T1000 (cell line): ENCODE measurements at regions not wholly inside any gene's neighbourhood (a gene's known extent, or its start where the extent isn't known, plus 50 kb on each side); places are given as distances from the start of the nearest gene placed in this dataset.

Experiments
- DNase-seq: peaks from one replicate; lab custom pipeline; 2025; ENCODE audit warnings: mixed read lengths; lab: John Stamatoyannopoulos, UW

- no peak for DNase-seq
These were observed 65.5 kb upstream of the ITGA6 start for GRCh38 chr2:172361840-172362239.

GRCh38 chr2:172364261-172364660 lies 63.1 kb upstream of the ITGA6 start:
- no peak for DNase-seq

GRCh38 chr2:172366596-172367150 lies 60.7 kb upstream of the ITGA6 start:
- no peak for DNase-seq

- DNase-seq = no peak
These were observed 56.4 kb upstream of the ITGA6 start for GRCh38 chr2:172370821-172371455.

GRCh38 chr2:172372436-172372835 lies 55.0 kb upstream of the ITGA6 start:
- no peak for DNase-seq

- no peak for DNase-seq
These were observed 54.3 kb upstream of the ITGA6 start for GRCh38 chr2:172373076-172373475.

GRCh38 chr2:172373766-172374165 lies 53.6 kb upstream of the ITGA6 start:
- DNase-seq = no peak

GRCh38 chr2:172374318-172375240 lies 52.8 kb upstream of the ITGA6 start:
- no peak for DNase-seq

GRCh38 chr2:172375251-172375650 lies 52.1 kb upstream of the ITGA6 start:
- DNase-seq = no peak

- DNase-seq = no peak
These were observed 51.4 kb upstream of the ITGA6 start for GRCh38 chr2:172376016-172376415.

GRCh38 chr2:172376505-172377125 lies 50.8 kb upstream of the ITGA6 start:
- DNase-seq = no peak

GRCh38 chr2:172377408-172377807 lies 50.0 kb upstream of the ITGA6 start:
- DNase-seq = no peak
